DMS53 treated with DMSO at 0.1 percent for 48 hours (cell line): ENCODE measurements at regions not wholly inside any gene's neighbourhood (a gene's known extent, or its start where the extent isn't known, plus 50 kb on each side); places are given as distances from the start of the nearest gene placed in this dataset.

Experiments
- DNase-seq: peaks from one replicate; lab custom pipeline; 2025; ENCODE audit not compliant: unreplicated experiment; lab: John Stamatoyannopoulos, UW

DNA sequence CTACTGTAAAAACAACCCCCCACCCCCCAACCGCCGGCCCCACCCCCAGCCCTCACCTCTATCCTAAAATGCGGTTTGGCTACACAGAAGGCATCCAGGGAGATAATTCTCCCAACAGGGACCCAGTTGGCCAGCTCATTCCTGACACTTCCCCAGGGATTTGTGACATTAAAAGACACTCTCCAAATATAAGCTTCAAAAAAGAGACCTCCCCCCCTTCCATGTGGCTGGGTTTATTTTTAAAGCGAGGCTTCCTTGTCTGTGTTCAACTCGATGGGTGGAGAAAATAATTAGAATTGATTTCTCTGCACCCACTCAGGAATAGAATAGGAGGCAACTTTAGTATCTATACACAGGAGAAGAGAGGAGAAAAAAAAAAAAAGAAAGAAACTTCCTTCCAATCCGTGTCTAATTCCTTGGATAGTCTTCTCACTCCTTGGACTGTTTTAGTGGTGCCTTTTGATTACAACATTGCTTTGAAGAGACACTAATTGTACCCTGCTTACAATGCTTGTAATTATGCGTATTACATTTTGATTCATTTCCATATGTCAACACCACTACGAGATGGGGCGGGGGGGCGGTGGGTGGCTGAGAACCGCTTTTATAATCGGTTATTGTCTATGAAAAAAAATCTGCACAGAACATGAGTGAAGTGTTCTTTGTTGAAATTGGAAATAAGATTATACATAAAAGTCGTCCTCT lies 500.4 kb downstream of the MIAT start:
- no peak for DNase-seq

DNA sequence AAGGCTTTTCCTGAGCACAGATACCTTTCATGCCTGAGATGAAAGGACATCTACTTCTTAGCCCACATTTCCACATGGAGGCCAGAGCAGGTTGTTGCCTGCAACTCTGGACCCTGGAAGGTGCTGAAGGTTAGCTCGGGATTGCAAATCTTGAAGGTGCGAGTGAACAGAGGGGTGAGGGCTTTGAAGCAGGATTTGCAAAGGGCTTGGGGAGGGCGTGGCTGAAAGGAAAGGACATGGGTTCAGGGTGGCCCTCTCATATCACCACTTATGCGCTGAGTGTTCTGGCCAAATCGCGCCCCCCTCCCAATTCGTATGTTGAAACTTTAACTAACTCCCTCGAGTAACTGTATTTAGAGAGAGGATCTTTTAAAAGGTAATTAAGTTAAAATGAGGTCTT lies 501.6 kb downstream of the MIAT start:
- no peak for DNase-seq

GRCh38 chr22:27159716-27160295 lies 502.4 kb downstream of the MIAT start:
- DNase-seq: no peak

- DNase-seq: no peak
These were observed 506.1 kb downstream of the MIAT start for GRCh38 chr22:27163162-27164137.

- no peak for DNase-seq
These were observed 507.6 kb downstream of the MIAT start for GRCh38 chr22:27164781-27165503.

- DNase-seq: no peak
These were observed 511.3 kb downstream of the MIAT start for GRCh38 chr22:27168681-27169080.

DNA sequence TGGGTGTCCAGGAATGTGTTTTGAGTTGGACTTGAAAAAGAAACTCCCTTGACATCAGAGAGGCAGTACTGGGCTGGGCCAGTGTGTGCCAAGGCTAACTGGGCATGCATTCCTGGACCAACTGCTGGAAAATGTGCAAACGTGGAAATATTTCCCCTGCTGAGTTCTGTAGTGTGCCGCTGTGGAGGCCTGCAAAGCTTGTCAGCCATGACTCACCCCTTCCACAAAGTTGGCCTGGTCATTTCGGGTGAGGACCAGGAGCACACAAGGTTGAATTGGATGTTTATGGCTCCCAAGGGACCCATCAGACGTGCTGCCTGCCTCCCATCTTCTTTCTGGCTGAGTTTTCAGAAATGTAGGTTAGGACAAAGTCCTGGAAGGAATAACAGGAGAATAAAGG lies 513.1 kb downstream of the MIAT start:
- no peak for DNase-seq

DNA sequence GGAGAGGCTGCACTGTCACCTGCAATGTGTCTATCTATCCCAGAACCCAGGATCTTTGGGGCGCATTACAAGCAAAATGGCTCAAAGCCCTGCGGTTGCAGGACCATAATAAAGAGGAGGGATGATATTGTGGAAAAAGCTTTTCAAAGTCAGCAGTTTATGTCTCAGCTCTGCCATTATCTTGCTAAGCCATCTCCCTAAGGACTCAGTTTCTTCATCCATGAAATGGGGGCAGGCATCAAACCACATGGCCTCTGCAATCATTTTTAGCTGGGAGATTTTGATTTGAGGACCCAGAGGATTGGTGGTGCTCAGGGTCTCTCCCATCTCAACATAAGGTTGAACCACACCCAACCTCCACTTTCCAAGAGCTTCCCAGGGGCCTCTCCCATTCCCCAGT lies 513.8 kb downstream of the MIAT start:
- no peak for DNase-seq

GRCh38 chr22:27173530-27173929 lies 516.1 kb downstream of the MIAT start:
- no peak for DNase-seq

DNA sequence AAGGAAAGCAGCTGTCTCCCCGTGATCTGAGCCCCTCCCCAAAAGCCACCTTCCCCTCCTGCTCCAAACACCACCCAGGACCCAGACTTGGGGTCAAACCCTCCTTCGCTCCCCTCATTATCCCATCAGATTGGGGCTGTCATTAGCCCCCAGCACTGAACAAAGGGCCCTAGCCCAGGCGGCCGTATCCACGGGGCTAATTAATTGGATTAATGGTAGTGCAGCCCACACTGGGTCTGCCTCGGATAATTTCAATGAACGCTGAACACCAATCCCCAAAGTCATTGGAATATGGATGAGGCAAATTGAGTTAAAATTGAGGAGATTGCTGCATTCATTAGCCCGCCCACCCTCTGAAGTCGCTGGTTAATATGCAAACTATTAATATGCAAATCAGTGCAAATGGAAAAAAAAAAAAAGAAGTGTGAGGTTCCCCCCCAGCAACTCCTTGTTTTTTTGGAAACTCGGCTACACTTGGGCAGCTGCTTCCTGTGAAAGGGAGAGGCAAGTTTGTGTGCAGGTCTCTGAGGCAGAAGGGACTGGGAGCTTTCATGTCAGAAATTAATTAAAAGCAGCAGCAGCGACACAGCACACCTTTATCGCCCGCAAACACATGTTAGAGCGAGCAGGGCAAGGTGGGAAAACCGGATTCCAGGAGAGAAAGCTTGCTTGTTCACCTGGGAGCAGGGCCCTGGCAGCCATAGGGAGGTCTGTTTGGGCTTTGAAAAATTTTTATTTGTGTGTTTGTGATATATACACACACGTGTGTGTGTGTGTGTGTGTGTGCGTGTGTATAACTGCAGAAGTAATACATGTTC lies 517.8 kb downstream of the MIAT start:
- DNase-seq: no peak

GRCh38 chr22:27175974-27176373 lies 518.6 kb downstream of the MIAT start:
- no peak for DNase-seq

DNA sequence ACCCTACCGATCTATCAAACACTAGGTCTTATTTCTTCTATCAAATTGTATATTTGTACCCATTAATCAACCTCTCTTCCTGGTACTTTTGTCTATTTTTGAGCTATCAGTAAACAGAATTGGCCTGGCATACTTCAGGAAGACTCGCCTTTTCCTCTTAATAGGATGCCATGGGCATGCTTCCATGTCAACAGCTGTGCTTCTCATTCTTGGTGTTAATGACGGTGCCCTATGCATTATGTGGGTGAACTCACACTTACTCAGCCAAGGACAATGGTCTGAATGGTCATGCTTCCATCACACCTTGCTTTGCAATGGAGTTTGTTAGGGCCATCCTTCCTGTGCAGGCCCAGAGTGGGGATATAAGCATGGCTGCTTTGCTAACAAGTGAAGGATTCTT lies 521.8 kb downstream of the MIAT start:
- no peak for DNase-seq

- no peak for DNase-seq
These were observed 524.1 kb downstream of the MIAT start for GRCh38 chr22:27181537-27181936.

DNA sequence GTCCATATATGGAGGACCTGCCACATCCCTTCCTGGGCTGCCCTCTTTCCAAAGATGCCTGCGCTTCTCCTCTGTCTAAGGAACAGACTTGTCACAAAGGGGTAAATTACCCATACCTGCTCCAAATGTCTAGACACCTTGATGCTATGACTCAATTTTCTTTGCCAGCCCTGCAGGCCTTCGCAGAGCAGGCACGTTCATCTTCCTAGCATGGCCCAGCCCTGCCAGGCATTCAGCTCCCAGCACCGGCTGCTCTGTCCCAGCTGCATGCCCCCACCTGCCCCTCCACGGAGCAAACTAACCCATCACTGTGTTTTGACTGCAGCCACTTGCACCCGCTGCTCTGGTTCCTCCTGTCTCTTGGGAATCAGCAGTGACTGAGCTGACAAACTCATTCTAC lies 526.1 kb downstream of the MIAT start:
- no peak for DNase-seq

DNA sequence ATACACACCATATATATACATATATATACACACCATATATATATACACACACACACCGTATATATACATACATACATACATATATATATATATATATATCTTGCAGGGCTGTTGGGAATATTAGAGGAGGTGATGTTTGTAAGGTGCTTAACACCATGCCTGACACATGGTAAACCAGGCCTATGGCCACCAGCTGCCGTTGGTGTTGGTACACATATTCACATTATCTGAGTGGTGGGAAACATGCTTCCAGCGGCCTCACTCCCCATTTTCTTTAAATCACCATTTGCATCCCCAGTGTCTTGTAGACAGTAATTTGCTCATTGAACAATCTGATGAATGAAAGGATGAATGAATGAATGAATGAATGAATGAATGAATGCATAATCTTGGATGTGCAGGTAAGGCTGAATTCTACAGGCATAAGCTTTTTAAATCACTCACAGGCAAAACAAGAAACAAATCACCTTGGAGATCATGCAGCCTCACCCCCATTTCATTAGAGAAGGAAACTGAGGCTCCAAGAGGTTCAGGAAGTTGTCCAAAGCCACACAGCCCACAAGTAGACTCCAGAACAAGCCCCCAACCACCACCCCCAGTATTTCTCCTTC lies 527.8 kb downstream of the MIAT start:
- DNase-seq: no peak

- no peak for DNase-seq
These were observed 528.4 kb downstream of the MIAT start for GRCh38 chr22:27185760-27186302.

DNA sequence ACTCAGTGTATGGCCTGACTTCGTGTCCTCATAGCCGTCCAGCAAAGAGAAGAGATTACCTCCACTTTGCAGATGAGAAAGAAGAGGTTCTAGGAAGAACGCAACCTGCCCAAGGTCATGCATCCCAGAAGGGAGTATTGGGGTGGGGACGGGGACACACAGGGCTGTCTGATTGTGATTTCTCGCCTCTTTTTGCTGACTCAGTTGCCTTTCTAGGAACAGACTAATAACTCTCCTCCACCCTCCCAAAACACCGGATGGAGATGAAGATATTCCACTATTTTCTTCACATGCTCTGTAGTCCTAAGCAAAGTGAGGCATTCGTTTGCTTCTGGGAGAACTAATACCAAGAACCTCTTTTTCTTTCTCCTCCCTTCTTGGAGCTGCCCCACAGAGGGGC lies 529.3 kb downstream of the MIAT start:
- no peak for DNase-seq

DNA sequence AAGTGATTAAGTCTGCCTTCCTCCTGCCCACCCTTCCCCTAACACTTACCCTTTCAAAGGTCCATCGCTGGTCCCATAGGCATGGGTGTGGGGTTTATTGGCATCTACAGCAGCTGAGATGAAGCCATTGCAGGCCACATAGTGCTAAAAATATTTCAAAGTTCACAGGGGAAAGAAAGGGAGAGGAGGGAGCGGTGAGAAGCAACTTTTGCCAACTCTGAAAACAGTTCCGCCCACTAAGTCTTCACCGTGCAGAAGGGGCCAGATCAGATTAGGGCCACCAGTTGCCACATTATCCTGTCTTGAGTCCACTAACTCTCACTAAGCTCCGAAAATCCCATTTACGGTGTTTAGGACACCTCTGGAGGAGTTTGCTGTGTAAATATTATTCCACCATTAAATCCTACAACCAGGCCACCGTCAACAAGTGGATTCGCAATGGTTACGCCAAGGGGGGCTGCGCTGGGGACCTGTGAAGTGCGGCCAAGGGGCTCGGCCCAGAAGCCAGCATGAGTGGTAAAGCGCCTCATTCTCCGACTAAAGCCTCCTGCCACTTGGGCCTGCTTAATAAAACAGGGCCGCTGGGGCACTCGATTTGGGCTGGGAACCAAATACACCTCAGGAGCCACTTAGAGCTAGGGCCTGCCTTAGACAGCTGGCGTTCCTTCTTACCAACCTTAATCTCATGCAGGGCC lies 534.9 kb downstream of the MIAT start:
- DNase-seq: no peak

- no peak for DNase-seq
These were observed 535.8 kb downstream of the MIAT start for GRCh38 chr22:27193215-27193614.
